Tibial nerve (tissue), 4 donors: ENCODE measurements at regions not wholly inside any gene's neighbourhood (a gene's known extent, or its start where the extent isn't known, plus 50 kb on each side); places are given as distances from the start of the nearest gene placed in this dataset.

Source experiments
- EP300 ChIP-seq, 2 donors: sonication (generic); formaldehyde crosslinking; IDR thresholded peaks; one replicate each; pipeline ENCODE4 v1.6.1; 2017; ENCODE audit warnings: antibody characterized with exemption in 2 of 2, mild to moderate bottlenecking in 1 of 2
- POLR2A ChIP-seq, 2 donors: fragments of 450-650 bp; IDR thresholded peaks; one replicate each; pipeline ENCODE4 v1.6.1; 2017; ENCODE audit warnings: antibody characterized with exemption in 2 of 2, mild to moderate bottlenecking in 2 of 2, moderate library complexity in 2 of 2
- TF ChIP-seq, protein P1 (sequence below), 5 experiments: fragments of 200-600 bp in 3 of 5; fragments of 450-650 bp in 2 of 5; sonication (generic) in 3 of 5; IDR thresholded peaks; one replicate each; pipeline ENCODE4 v1.5.1; 2016 to 2019; ENCODE audit warnings: antibody characterized with exemption in 5 of 5, mild to moderate bottlenecking in 3 of 5, moderate library complexity in 2 of 5

- TF ChIP-seq, protein P1, sequence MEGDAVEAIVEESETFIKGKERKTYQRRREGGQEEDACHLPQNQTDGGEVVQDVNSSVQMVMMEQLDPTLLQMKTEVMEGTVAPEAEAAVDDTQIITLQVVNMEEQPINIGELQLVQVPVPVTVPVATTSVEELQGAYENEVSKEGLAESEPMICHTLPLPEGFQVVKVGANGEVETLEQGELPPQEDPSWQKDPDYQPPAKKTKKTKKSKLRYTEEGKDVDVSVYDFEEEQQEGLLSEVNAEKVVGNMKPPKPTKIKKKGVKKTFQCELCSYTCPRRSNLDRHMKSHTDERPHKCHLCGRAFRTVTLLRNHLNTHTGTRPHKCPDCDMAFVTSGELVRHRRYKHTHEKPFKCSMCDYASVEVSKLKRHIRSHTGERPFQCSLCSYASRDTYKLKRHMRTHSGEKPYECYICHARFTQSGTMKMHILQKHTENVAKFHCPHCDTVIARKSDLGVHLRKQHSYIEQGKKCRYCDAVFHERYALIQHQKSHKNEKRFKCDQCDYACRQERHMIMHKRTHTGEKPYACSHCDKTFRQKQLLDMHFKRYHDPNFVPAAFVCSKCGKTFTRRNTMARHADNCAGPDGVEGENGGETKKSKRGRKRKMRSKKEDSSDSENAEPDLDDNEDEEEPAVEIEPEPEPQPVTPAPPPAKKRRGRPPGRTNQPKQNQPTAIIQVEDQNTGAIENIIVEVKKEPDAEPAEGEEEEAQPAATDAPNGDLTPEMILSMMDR (IDR thresholded peaks at IDR 0.05), result no peak
- TF ChIP-seq POLR2A (IDR thresholded peaks at IDR 0.05), result no peak
- no peak for TF ChIP-seq EP300 (IDR thresholded peaks at IDR 0.05)
Observed at GRCh38 chr6:6783721-6784120, 195.2 kb downstream of the LY86 start.
